Neural cell (in vitro differentiated cells): ENCODE measurements at regions not wholly inside any gene's neighbourhood (a gene's known extent, or its start where the extent isn't known, plus 50 kb on each side); places are given as distances from the start of the nearest gene placed in this dataset.

Experiments
- H2AFZ ChIP-seq: fragments of 200-600, 300-800 bp; sonication (generic), shearing (Covaris generic); 2 replicates; pipeline ENCODE4 v1.6.0; 2014; ENCODE audit warnings: low read depth, mild to moderate bottlenecking, antibody characterized with exemption, low read length, moderate library complexity
- H3F3A ChIP-seq: fragments of 200-600 bp; shearing (Covaris generic); 2 replicates; pipeline ENCODE4 v1.6.1; 2016; ENCODE audit warnings: mild to moderate bottlenecking, moderate library complexity, mixed read lengths, antibody characterized with exemption, low read length; ENCODE audit not compliant: insufficient read depth, poor library complexity, severe bottlenecking
- H3K27ac ChIP-seq: fragments of 200-600, 300-800 bp; sonication (generic), shearing (Covaris generic); 2 replicates; pipeline ENCODE4 v1.5.1; 2014; ENCODE audit warnings: mild to moderate bottlenecking, low read length, moderate library complexity
- H3K27me3 ChIP-seq: fragments of 300-800, 200-600 bp; sonication (generic), shearing (Covaris generic); 2 replicates; pipeline ENCODE4 v1.6.0; 2014; ENCODE audit warnings: mild to moderate bottlenecking, low read depth, low read length, moderate library complexity; ENCODE audit not compliant: insufficient read depth
- H3K36me3 ChIP-seq: fragments of 300-800, 200-600 bp; sonication (generic), shearing (Covaris generic); 2 replicates; pipeline ENCODE4 v1.5.1; 2014; ENCODE audit warnings: mild to moderate bottlenecking, antibody characterized with exemption, low read length, moderate library complexity; ENCODE audit not compliant: insufficient read depth
- H3K4me2 ChIP-seq: fragments of 300-800, 200-600 bp; sonication (generic), shearing (Covaris generic); 2 replicates; pipeline ENCODE4 v1.6.0; 2014; ENCODE audit warnings: mild to moderate bottlenecking, low read length
- H3K4me3 ChIP-seq: fragments of 300-800, 200-600 bp; sonication (generic), shearing (Covaris generic); 2 replicates; pipeline ENCODE4 v1.5.1; 2014; ENCODE audit warnings: mild to moderate bottlenecking, low read length, moderate library complexity
- H3K79me2 ChIP-seq: fragments of 200-600 bp; shearing (Covaris generic); replicated peaks from 2 replicates; pipeline ENCODE4 v1.6.0; 2014; ENCODE audit warnings: mild to moderate bottlenecking, low read length, moderate library complexity; ENCODE audit not compliant: insufficient read depth
- H3K9ac ChIP-seq: fragments of 300-800, 200-600 bp; sonication (generic), shearing (Covaris generic); 2 replicates; pipeline ENCODE4 v1.6.1; 2016; ENCODE audit warnings: mild to moderate bottlenecking, low read length, mixed read lengths
- H3K9me2 ChIP-seq: fragments of 200-600 bp; shearing (Covaris generic); 2 replicates; pipeline ENCODE4 v1.6.1; 2016; ENCODE audit warnings: mild to moderate bottlenecking, low read length, mixed read lengths; ENCODE audit not compliant: insufficient read depth
- H3K9me3 ChIP-seq: fragments of 200-600, 300-800 bp; sonication (generic), shearing (Covaris generic); 2 replicates; pipeline ENCODE4 v1.6.1; 2016; ENCODE audit warnings: mild to moderate bottlenecking, mixed run types, low read length, moderate library complexity, mixed read lengths
- H4K20me1 ChIP-seq: fragments of 200-600 bp; shearing (Covaris generic); 2 replicates; pipeline ENCODE4 v1.6.1; 2016; ENCODE audit warnings: mild to moderate bottlenecking, mixed run types; ENCODE audit not compliant: insufficient read depth
- CTCF ChIP-seq: fragments of 450-650 bp; IDR thresholded peaks from 2 replicates; pipeline ENCODE4 v1.5.1; 2014; ENCODE audit warnings: antibody characterized with exemption, mild to moderate bottlenecking, moderate library complexity; ENCODE audit not compliant: poor library complexity, severe bottlenecking
- EP300 ChIP-seq: fragments of 450-650 bp; conservative IDR thresholded peaks from 2 replicates; pipeline ENCODE4 v1.6.1; 2014; ENCODE audit warnings: antibody characterized with exemption, mild to moderate bottlenecking, moderate library complexity; ENCODE audit not compliant: poor library complexity, severe bottlenecking
- EZH2 ChIP-seq: fragments of 200-600, 300-800 bp; shearing (Covaris generic), sonication (generic); IDR thresholded peaks from 2 replicates; pipeline ENCODE4 v1.6.1; 2014; ENCODE audit warnings: antibody characterized with exemption, low read length, borderline replicate concordance, mild to moderate bottlenecking; ENCODE audit not compliant: insufficient read depth, poor library complexity, severe bottlenecking
- MXI1 ChIP-seq: fragments of 450-650 bp; conservative IDR thresholded peaks from 2 replicates; pipeline ENCODE4 v1.6.1; 2014; ENCODE audit warnings: antibody characterized with exemption, mild to moderate bottlenecking; ENCODE audit not compliant: poor library complexity, severe bottlenecking
- POLR2AphosphoS5 ChIP-seq: IDR thresholded peaks from 2 replicates; pipeline ENCODE4 v1.6.1; 2012
- RAD21 ChIP-seq: fragments of 450-650 bp; conservative IDR thresholded peaks from 2 replicates; pipeline ENCODE4 v1.6.1; 2014; ENCODE audit warnings: antibody characterized with exemption, mild to moderate bottlenecking, moderate library complexity
- REST ChIP-seq: IDR thresholded peaks from 2 replicates; pipeline ENCODE4 v1.6.1; 2012; ENCODE audit warnings: borderline replicate concordance
- SMC3 ChIP-seq: fragments of 450-650 bp; conservative IDR thresholded peaks from 2 replicates; pipeline ENCODE4 v1.6.1; 2014; ENCODE audit warnings: antibody characterized with exemption, mild to moderate bottlenecking, moderate library complexity; ENCODE audit not compliant: poor library complexity
- TAF1 ChIP-seq: IDR thresholded peaks from 2 replicates; pipeline ENCODE4 v1.6.1; 2012; ENCODE audit warnings: low read depth

GRCh38 chr5:3381206-3381825 is 214.3 kb upstream of the IRX1 start:
- Histone ChIP-seq H3K27me3 (no peaks in the 10 kb centered on the region), H4K20me1 (no peaks in the 10 kb centered on the region), H3K9ac (no peak overlapping the region), H3K27ac (no peak overlapping the region), H3K36me3 (no peaks in the 10 kb centered on the region), H3K9me3 (no peaks in the 10 kb centered on the region), H3K4me3 (no peak overlapping the region), H3K4me2 (no peak overlapping the region), H3K79me2 (no peaks in the 10 kb centered on the region), H3F3A (no peaks in the 10 kb centered on the region), H3K9me2 (no peaks in the 10 kb centered on the region), H2AFZ (no peak overlapping the region)
- no peak for TF ChIP-seq EP300
- no peak for TF ChIP-seq TAF1
- no peak for TF ChIP-seq SMC3

DNA sequence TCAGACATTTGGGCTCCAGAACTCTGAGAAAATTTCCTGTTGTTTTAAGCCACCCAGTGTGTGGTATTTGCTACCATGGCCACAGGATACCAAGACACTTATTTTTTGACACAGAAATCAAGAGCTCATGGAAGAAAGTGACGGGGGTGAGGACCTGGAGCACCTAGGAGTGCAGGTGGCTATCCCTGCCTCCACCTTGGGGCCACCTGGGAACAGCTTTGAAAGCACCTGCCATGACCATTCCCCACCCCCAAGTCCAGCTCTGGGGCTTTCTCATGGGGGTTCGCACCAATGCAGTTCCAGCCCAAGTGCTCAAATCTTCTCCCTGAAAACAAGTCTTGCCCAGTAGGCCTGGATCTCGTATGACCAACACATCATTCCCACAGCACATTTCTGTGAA is 214.9 kb upstream of the IRX1 start:
- TF ChIP-seq MXI1 (no peak), POLR2AphosphoS5 (no peak), TAF1 (no peak), CTCF (no peak), EZH2 (no peak), EP300 (no peak), RAD21 (no peak), REST (no peak), SMC3 (no peak)
- H3F3A ChIP-seq: no peaks in the 10 kb centered on the region
- no peak overlapping the region for H2AFZ ChIP-seq
- H3K27me3 ChIP-seq: no peaks in the 10 kb centered on the region
- H3K36me3 ChIP-seq: no peaks in the 10 kb centered on the region
- H3K9ac ChIP-seq: no peak overlapping the region
- no peak overlapping the region for H3K4me2 ChIP-seq
- H4K20me1 ChIP-seq: no peaks in the 10 kb centered on the region
- H3K4me3 ChIP-seq: no peak overlapping the region
- no peaks in the 10 kb centered on the region for H3K79me2 ChIP-seq
- no peak overlapping the region for H3K27ac ChIP-seq
- no peaks in the 10 kb centered on the region for H3K9me2 ChIP-seq
- no peaks in the 10 kb centered on the region for H3K9me3 ChIP-seq

DNA sequence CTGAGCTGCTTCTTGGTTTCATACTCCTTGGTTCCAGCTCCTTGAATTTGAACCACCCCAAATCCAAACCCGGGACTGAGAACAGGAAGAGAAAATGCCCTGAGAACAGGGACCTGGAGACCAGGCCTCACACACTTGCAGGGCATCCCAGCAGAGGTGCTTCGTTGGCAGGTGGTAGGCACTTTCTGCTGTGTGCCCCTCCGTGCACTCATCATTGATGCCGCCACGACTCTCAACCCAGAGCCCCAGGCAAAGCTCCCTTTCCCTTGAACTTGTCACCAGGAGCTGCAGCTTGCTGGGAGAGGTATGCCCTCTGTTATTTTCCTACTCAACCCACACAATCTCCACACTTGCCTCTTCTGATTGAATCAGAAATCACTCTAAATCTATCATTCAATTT is 217.8 kb upstream of the IRX1 start:
- Histone ChIP-seq H2AFZ (no peak overlapping the region), H3K27me3 (no peaks in the 10 kb centered on the region), H3K9ac (no peak overlapping the region)

More for the DNA sequence above, 217.8 kb upstream of the IRX1 start:
- Histone ChIP-seq H3K79me2 (no peaks in the 10 kb centered on the region), H3K36me3 (no peaks in the 10 kb centered on the region), H3K27ac (no peak overlapping the region), H4K20me1 (no peaks in the 10 kb centered on the region), H3K9me2 (no peaks in the 10 kb centered on the region), H3F3A (no peaks in the 10 kb centered on the region), H3K4me3 (no peak overlapping the region), H3K4me2 (no peak overlapping the region), H3K9me3 (no peaks in the 10 kb centered on the region)
- TF ChIP-seq CTCF (no peak), RAD21 (no peak), EP300 (no peak), TAF1 (no peak), SMC3 (no peak), POLR2AphosphoS5 (no peak), MXI1 (no peak), EZH2 (no peak), REST (no peak)
